ENCODE measurements at regions not wholly inside any gene's neighbourhood (a gene's known extent, or its start where the extent isn't known, plus 50 kb on each side); places are given as distances from the start of the nearest gene placed in this dataset.
"Not testable (repeated sequence)": the region's sequence is repeated elsewhere in the genome, so short reads cannot be mapped to it uniquely, and the experiment has no call there.

DNA sequence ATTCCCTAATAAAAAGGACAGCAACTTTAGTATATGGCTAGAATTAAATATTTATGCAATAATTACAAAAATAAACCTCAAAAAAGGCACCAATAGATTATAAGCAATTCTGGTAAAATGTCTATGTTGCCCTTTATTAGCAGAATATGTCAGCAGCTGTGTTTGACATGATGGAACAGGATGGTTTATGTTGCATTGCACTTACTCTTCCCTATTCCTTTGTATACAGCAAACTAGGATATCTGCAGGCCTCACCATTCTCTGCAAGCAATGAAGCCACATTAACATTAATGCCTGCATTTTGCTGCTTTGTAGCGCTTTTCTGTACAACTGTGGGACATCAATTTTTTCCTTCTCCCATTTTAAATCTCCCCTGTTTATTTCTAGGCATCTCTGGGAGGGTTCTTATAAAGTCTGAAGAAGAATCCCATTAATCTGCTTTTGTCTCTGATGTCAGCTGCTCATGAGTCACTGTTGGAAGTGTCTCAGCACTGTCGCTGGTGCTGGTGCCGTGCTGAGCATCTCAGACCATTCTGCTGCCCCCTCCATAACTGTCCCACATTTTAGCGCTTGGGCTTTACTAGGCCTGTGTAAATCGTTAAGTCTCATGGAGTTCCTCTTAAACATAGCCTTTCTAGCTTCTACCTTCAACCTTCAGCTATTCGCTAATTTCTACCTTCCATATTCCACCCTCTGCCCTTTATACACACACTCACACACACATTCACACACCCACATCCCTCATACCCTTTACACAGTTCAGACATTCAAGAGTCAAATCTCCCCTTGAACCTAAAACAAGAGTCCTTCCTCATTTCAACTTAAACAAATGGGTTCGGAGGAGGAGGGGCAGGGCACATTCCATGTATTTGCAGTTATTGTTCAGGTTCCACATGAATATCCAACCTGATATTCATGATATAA is 64.4 kb upstream of the TRHDE start:
- Histone ChIP-seq H3K9me3 (ENCODE audit: control insufficient read depth, insufficient read depth, low read length) (no peaks in the 10 kb centered on the region), H3K4me1 (ENCODE audit: control insufficient read depth, insufficient read depth, low read length) (peaks cover 12% of the 10 kb centered on the region), H3K27me3 (ENCODE audit: control insufficient read depth, insufficient read depth, low read length) (no peaks in the 10 kb centered on the region), H3K9ac (ENCODE audit: low read depth, low read length) (no peak overlapping the region), H3K36me3 (ENCODE audit: control insufficient read depth, insufficient read depth, low read length) (no peaks in the 10 kb centered on the region), H3K4me3 (ENCODE audit: low read depth, low read length) (no peak overlapping the region)

GRCh38 chr12:72209086-72209485 is 63.1 kb upstream of the TRHDE start:
- H3K4me1 ChIP-seq (ENCODE audit: control insufficient read depth, insufficient read depth, low read length), result peaks cover 20% of the 10 kb centered on the region
- H3K9ac ChIP-seq (ENCODE audit: low read depth, low read length), result no peak overlapping the region
- H3K4me3 ChIP-seq (ENCODE audit: low read depth, low read length), result no peak overlapping the region
- H3K36me3 ChIP-seq (ENCODE audit: control insufficient read depth, insufficient read depth, low read length), result no peaks in the 10 kb centered on the region
- no peaks in the 10 kb centered on the region for H3K9me3 ChIP-seq (ENCODE audit: control insufficient read depth, insufficient read depth, low read length)
- H3K27me3 ChIP-seq (ENCODE audit: control insufficient read depth, insufficient read depth, low read length), result no peaks in the 10 kb centered on the region

GRCh38 chr12:72214163-72214562 is 58.0 kb upstream of the TRHDE start:
- Histone ChIP-seq H3K9me3 (ENCODE audit: control insufficient read depth, insufficient read depth, low read length) (no peaks in the 10 kb centered on the region), H3K4me3 (ENCODE audit: low read depth, low read length) (no peak overlapping the region), H3K27me3 (ENCODE audit: control insufficient read depth, insufficient read depth, low read length) (no peaks in the 10 kb centered on the region), H3K36me3 (ENCODE audit: control insufficient read depth, insufficient read depth, low read length) (no peaks in the 10 kb centered on the region), H3K9ac (ENCODE audit: low read depth, low read length) (no peak overlapping the region), H3K4me1 (ENCODE audit: control insufficient read depth, insufficient read depth, low read length) (peaks cover 38% of the 10 kb centered on the region)

GRCh38 chr12:72215287-72215686 is 56.9 kb upstream of the TRHDE start:
- not testable (repeated sequence) for H3K4me3 ChIP-seq (ENCODE audit: low read depth, low read length); H3K9me3 ChIP-seq (ENCODE audit: control insufficient read depth, insufficient read depth, low read length); H3K27me3 ChIP-seq (ENCODE audit: control insufficient read depth, insufficient read depth, low read length); H3K36me3 ChIP-seq (ENCODE audit: control insufficient read depth, insufficient read depth, low read length)
- peak overlapping the region; percentile 48 for H3K9ac ChIP-seq (ENCODE audit: low read depth, low read length)
- peaks cover 38% of the 10 kb centered on the region for H3K4me1 ChIP-seq (ENCODE audit: control insufficient read depth, insufficient read depth, low read length)

GRCh38 chr12:72219937-72220336 is 52.2 kb upstream of the TRHDE start:
- H3K9ac ChIP-seq (ENCODE audit: low read depth, low read length), result no peak overlapping the region
- H3K4me3 ChIP-seq (ENCODE audit: low read depth, low read length), result no peak overlapping the region
- H3K9me3 ChIP-seq (ENCODE audit: control insufficient read depth, insufficient read depth, low read length), result no peaks in the 10 kb centered on the region
- peaks cover 20% of the 10 kb centered on the region for H3K4me1 ChIP-seq (ENCODE audit: control insufficient read depth, insufficient read depth, low read length)
- no peaks in the 10 kb centered on the region for H3K36me3 ChIP-seq (ENCODE audit: control insufficient read depth, insufficient read depth, low read length)
- no peaks in the 10 kb centered on the region for H3K27me3 ChIP-seq (ENCODE audit: control insufficient read depth, insufficient read depth, low read length)

Data from iPS-15b (cell line).